IPS DF 6.9 (cell line): ENCODE measurements at regions not wholly inside any gene's neighbourhood (a gene's known extent, or its start where the extent isn't known, plus 50 kb on each side); places are given as distances from the start of the nearest gene placed in this dataset.

Experiments
- DNase-seq: peaks from one replicate; pipeline ENCODE4 v3.0.0-alpha.2; 2013; ENCODE audit warnings: low read depth, low spot score
- H3K27ac ChIP-seq: one replicate; pipeline ENCODE4 v1.5.1; 2013; ENCODE audit warnings: low read length, control low read depth
- H3K27me3 ChIP-seq: 2 replicates; pipeline ENCODE4 v1.6.1; 2013; ENCODE audit warnings: mild to moderate bottlenecking, low read length; ENCODE audit not compliant: control insufficient read depth, insufficient read depth
- H3K36me3 ChIP-seq: 2 replicates; pipeline ENCODE4 v1.6.1; 2013; ENCODE audit warnings: low read length; ENCODE audit not compliant: control insufficient read depth, insufficient read depth
- H3K4me1 ChIP-seq: 2 replicates; pipeline ENCODE4 v1.6.1; 2013; ENCODE audit warnings: low read length; ENCODE audit not compliant: control insufficient read depth, insufficient read depth
- H3K4me3 ChIP-seq: 2 replicates; pipeline ENCODE4 v1.5.1; 2013; ENCODE audit warnings: mild to moderate bottlenecking, low read length
- H3K9me3 ChIP-seq: 2 replicates; pipeline ENCODE4 v1.6.1; 2013; ENCODE audit warnings: low read length, inconsistent platforms; ENCODE audit not compliant: control insufficient read depth, insufficient read depth
- WGBS: extraction: QIAGEN DNeasy Blood & Tissue Kit; methylation state at CpG from one replicate; pipeline ENCODE4 v1.1.7; 2013; ENCODE audit warnings: mixed read lengths, missing lambda C conversion rate; ENCODE audit not compliant: insufficient read length, insufficient coverage; 5-methylcytosine and 5-hydroxymethylcytosine counted together

DNA sequence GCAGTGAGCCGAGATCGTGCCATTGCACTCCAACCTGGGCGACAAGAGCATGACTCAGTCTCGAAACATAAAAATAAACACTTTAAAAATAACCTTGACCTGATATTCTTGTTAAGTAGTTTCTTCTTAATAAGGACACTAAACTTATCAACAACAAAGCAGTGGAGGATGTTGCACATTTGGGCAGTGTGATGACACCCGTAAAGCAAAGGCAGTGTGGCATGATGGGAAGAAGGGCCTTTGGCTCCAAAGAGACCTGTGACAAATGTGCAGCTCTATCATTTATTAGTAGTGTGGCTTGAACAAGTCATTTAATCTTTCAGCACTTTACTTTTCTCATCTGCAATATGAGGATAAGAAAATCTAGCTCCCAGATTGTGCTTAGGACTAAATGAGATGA lies 348.0 kb upstream of the PLD5 start:
- H3K27ac ChIP-seq, result no peak overlapping the region
- H3K4me3 ChIP-seq, result no peak overlapping the region
- H3K27me3 ChIP-seq, result no peaks in the 10 kb centered on the region
- no peaks in the 10 kb centered on the region for H3K36me3 ChIP-seq
- no CpG with 5 or more reads among the region's 5 CpGs for WGBS
- DNase-seq, result no peak
- peaks cover 1% of the 10 kb centered on the region; the same call in 1 of the 2 replicates for H3K4me1 ChIP-seq
- H3K9me3 ChIP-seq, result no peaks in the 10 kb centered on the region

DNA sequence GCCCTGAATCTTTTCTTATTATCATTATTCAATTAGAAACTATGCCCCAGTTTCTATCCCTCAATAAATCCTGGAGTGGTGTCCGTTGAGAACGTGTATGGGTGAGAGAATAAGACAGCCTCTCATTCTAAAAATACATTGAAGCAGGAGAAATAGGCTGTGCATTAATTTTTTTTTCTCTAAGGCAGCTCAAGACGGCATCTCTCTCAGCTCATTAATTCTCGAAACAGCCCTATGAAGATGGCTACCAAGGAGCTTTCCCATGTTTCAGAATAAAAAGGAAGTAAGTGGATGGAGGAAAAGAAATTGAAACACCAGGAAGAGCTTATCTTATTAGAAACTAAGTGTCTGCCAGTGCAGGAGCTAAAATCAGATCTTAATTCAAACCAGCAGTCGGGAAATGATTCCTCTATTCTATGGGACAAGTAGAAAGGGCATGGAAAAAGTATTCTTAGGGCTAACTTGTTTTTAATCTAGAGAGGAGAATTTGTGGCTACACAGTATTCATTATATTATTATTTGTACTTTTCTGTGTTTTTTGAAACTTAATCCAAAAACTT lies 347.1 kb upstream of the PLD5 start:
- no peak overlapping the region for H3K4me3 ChIP-seq
- no peaks in the 10 kb centered on the region for H3K9me3 ChIP-seq
- WGBS, result no CpG with 5 or more reads among the region's 5 CpGs
- H3K36me3 ChIP-seq, result no peaks in the 10 kb centered on the region
- no peak for DNase-seq
- H3K4me1 ChIP-seq, result peaks cover 1% of the 10 kb centered on the region; the same call in 1 of the 2 replicates
- no peaks in the 10 kb centered on the region for H3K27me3 ChIP-seq
- H3K27ac ChIP-seq, result no peak overlapping the region

DNA sequence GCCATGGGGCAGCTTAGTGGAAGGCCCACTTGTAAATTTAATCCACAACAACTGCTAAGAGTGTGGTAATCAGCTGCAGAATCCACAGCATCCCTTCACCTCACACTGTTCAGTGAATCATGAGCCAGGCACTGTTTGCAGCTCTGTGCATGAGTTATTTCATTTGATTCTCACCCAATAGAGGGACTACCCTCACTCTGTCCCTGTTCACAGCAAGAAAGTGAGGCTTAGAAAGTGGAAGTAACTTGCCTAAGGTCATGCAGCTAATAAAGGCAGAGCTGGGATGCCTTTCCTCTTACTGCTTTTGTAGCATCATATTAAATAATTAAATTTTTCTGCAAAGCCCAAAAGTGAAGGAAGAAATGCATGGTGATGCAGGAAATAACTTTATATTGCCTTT lies 346.5 kb upstream of the PLD5 start:
- no peak for DNase-seq
- H3K27me3 ChIP-seq, result no peaks in the 10 kb centered on the region

DNA sequence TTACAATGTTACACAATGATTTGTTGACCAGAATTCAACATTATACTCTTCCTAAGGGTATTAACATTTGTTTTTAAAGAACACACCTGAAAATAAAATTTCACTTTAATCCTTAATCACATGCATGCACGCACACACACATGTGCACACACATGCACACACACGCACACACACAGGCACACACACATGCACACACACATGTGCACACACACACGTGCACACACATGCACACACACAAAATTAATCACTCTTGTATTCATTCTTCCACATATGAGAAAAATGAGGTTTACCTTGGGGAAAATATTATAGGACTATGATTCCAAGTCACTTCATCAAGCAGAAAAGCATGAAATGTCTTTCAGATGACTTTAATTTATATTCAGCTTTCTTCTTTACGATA lies 331.8 kb upstream of the PLD5 start:
- no peaks in the 10 kb centered on the region for H3K4me1 ChIP-seq
- no peak overlapping the region for H3K27ac ChIP-seq
- no peaks in the 10 kb centered on the region for H3K36me3 ChIP-seq
- no peak overlapping the region for H3K4me3 ChIP-seq
- no peak for DNase-seq
- 100% methylated on average over 1 of the region's 4 CpGs for WGBS
- no peaks in the 10 kb centered on the region for H3K27me3 ChIP-seq
- H3K9me3 ChIP-seq, result no peaks in the 10 kb centered on the region

More for the DNA sequence above, 346.5 kb upstream of the PLD5 start:
- Histone ChIP-seq H3K36me3 (no peaks in the 10 kb centered on the region), H3K4me1 (peaks cover 1% of the 10 kb centered on the region; the same call in 1 of the 2 replicates), H3K27ac (no peak overlapping the region), H3K4me3 (no peak overlapping the region), H3K9me3 (no peaks in the 10 kb centered on the region)

DNA sequence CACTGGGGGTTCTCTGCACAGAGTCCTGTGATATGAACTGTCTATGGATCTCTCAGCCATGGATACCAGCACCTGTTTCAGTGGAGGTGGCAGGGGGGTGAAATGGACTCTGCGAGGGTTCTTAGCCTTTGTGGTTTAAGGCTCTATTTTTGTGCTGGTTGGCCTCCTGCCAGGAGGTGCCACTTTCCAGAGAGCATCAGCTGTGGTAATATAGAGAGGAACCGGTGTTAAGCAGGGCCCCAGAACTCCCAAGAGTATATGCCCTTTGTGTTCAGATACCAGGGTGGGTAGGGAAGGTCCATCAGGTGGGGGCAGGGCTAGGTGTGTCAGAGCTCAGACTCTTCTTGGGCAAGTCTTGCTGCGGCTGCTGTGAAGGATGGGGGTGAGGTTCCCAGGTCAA lies 330.0 kb upstream of the PLD5 start:
- DNase-seq, result no peak
- no peak overlapping the region for H3K4me3 ChIP-seq
- no peaks in the 10 kb centered on the region for H3K36me3 ChIP-seq
- no CpG with 5 or more reads among the region's 3 CpGs for WGBS
- no peaks in the 10 kb centered on the region for H3K9me3 ChIP-seq
- no peak overlapping the region for H3K27ac ChIP-seq
- H3K27me3 ChIP-seq, result no peaks in the 10 kb centered on the region
- no peaks in the 10 kb centered on the region for H3K4me1 ChIP-seq

DNA sequence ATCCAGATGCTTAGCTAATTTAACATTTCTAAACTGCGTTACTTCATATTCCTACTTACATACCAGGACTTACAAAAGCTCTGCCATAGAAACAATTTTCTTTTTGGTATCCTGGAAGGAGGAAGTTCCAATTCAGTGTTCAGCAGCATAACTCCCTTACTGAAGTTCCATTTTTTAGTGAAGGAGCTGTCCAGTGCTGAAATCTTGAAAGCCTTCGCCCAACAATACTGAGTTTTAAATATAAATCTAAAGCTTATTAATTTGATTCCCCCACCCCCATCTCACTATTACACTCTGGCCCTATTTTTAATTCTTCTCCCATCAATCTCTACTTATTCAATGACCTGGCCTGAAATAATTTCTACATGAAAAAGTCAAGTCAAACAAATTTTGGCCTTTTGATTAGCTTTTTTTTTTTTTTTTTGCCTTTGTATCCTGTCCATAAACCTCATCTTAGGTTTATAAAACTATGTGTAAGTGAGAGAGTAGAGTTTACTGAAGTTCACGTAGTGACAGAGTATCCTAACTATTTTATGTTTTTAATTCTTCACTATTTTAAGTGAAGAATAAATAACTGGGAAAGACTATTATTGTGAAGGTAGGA lies 323.0 kb upstream of the PLD5 start:
- DNase-seq, result no peak
- Histone ChIP-seq H3K36me3 (no peaks in the 10 kb centered on the region), H3K9me3 (no peaks in the 10 kb centered on the region), H3K27me3 (no peaks in the 10 kb centered on the region), H3K4me1 (no peaks in the 10 kb centered on the region), H3K27ac (no peak overlapping the region), H3K4me3 (no peak overlapping the region)
- WGBS, result 100% methylated on average over 1 of the region's 3 CpGs

DNA sequence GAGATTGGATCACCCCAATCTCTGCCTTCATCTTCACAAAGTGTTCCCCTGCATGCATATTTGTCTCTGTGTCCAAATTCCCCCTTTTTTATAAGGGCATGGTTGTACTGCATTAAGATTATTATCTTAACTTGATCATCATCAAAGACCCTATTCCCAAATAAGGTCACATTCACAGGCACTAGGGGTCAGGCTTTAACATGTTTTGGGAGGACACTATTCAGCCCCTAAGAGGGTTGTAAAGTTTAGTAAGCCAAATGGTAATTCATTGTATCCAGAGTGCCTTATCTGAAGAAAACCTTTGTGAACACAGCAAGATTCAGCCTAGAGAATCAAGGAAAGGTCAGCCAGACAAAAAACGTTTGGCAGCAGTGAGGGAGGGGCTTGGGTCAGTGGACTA lies 317.6 kb upstream of the PLD5 start:
- Histone ChIP-seq H3K27ac (no peak overlapping the region), H3K27me3 (no peaks in the 10 kb centered on the region), H3K9me3 (no peaks in the 10 kb centered on the region), H3K36me3 (no peaks in the 10 kb centered on the region), H3K4me3 (no peak overlapping the region), H3K4me1 (no peaks in the 10 kb centered on the region)
- no peak for DNase-seq
- no CpG with 5 or more reads among the region's 1 CpG for WGBS

DNA sequence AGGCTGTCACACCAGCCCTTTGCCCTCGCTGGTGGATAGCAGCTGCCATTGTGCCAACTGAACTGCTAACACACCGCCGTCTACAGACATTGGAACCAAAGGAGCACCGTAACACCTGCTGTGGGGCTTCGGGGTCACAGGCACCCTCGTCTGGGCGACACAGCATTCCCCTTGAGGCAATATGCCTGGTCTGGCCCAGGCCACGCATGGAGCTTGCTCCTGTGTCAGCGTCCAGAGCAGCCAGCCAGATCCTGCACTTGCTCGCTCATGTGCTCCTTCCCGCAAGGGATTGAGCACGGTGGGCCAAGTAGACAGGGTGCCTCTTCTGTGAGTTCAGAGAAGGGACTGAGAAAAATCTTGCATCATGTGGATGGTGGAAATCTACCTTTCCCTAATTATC lies 314.6 kb upstream of the PLD5 start:
- no peaks in the 10 kb centered on the region for H3K4me1 ChIP-seq
- no peaks in the 10 kb centered on the region for H3K9me3 ChIP-seq
- no peak overlapping the region for H3K27ac ChIP-seq
- no peaks in the 10 kb centered on the region for H3K36me3 ChIP-seq
- H3K27me3 ChIP-seq, result no peaks in the 10 kb centered on the region
- no peak for DNase-seq
- no CpG with 5 or more reads among the region's 12 CpGs for WGBS
- no peak overlapping the region for H3K4me3 ChIP-seq

DNA sequence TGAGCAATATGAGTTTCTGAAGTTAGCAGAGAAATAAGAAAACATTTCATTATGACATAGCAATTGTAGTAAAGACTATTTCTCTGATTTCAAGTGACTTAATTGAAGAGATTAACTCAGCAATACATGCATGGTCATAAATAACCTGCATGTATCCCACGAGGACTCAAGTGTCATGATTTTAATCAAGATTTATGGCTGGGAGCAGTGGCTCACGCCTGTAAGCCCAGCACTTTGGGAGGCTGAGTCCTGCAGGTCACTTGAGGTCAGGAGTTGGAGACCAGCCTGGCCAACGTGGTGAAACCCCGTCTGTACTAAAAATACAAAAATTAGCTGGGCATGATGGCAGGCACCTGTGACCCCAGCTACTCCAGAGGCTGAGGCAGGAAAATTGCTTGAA lies 311.9 kb upstream of the PLD5 start:
- no peaks in the 10 kb centered on the region for H3K4me1 ChIP-seq
- H3K9me3 ChIP-seq, result no peaks in the 10 kb centered on the region
- no peaks in the 10 kb centered on the region for H3K27me3 ChIP-seq
- no peak overlapping the region for H3K4me3 ChIP-seq
- no CpG with 5 or more reads among the region's 4 CpGs for WGBS
- no peak for DNase-seq
- no peaks in the 10 kb centered on the region for H3K36me3 ChIP-seq
- no peak overlapping the region for H3K27ac ChIP-seq

DNA sequence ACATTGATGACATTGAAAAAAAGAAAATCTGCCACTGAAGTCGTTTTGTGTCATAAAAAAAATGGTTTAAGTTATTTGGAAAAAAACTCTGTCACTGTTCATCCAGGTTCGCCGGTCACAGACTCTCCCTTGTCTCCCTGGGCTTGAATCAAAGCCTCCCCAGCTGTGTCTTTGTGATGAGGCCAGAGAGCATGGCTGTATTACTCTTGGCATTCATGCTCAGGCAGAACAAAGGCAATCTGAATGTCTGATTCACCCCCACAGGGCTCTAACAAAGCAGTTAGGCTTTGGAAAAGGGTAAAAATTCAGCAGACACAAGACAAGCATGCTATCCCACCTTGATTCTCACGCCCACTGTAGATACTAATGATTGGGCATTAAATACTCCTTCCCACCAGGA lies 304.3 kb upstream of the PLD5 start:
- H3K4me1 ChIP-seq, result no peaks in the 10 kb centered on the region; the same call in 1 of the 2 replicates
- H3K9me3 ChIP-seq, result no peaks in the 10 kb centered on the region
- H3K36me3 ChIP-seq, result no peaks in the 10 kb centered on the region
- H3K4me3 ChIP-seq, result no peak overlapping the region
- H3K27me3 ChIP-seq, result no peaks in the 10 kb centered on the region
- no peak for DNase-seq
- H3K27ac ChIP-seq, result no peak overlapping the region
- no CpG with 5 or more reads among the region's 4 CpGs for WGBS

DNA sequence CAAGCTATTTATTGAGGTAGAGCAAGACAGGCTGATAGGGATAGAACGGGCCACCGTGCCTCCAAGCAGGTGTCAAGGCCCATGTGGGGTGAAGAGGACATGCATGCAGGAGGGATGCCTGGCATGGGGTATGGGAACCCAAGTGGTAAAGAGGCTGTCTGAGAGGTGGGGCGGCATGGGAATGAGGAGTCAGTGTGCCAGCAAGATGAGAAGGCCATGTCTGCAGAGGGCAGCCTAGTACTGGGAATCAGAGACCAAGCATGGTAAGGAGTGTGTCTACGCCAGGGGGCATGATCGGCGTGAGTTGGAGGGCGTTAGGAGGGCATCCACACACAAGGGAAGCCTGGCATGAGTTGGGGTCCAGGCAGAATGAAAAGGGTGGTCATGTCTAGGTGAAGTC lies 303.7 kb upstream of the PLD5 start:
- H3K9me3 ChIP-seq, result no peaks in the 10 kb centered on the region
- no peaks in the 10 kb centered on the region; the same call in 1 of the 2 replicates for H3K4me1 ChIP-seq
- H3K4me3 ChIP-seq, result no peak overlapping the region
- no peak for DNase-seq
- H3K27ac ChIP-seq, result no peak overlapping the region
- H3K36me3 ChIP-seq, result no peaks in the 10 kb centered on the region
- no peaks in the 10 kb centered on the region for H3K27me3 ChIP-seq
- WGBS, result no CpG with 5 or more reads among the region's 7 CpGs
